Caco-2 (cell line): ENCODE measurements at regions not wholly inside any gene's neighbourhood (a gene's known extent, or its start where the extent isn't known, plus 50 kb on each side); places are given as distances from the start of the nearest gene placed in this dataset.

Experiments
- BruUV-seq: library from RNA; stranded (reverse); fragments of 400-500 nt; replicated peaks from 2 replicates; lab custom pipeline; 2021; lab: Mats Ljungman, UMichigan
- CTCF ChIA-PET: fragments of 300-600 bp; sonication (Branson Sonifier 250); formaldehyde crosslinking; loops from one replicate; lab custom pipeline; 2022; ENCODE audit warnings: antibody characterized with exemption; lab: Charles Lee
- POLR2A ChIA-PET: fragments of 300-600 bp; sonication (Branson Sonifier 250); formaldehyde crosslinking; loops from one replicate; lab custom pipeline; 2022; ENCODE audit warnings: antibody characterized with exemption; lab: Charles Lee
- DNase-seq, 2 experiments: peaks; one replicate each; pipeline versions ENCODE4 v3.0.0 to v3.0.0-alpha.2; 2020 to 2022
- H3K27me3 ChIP-seq: replicated peaks from 2 replicates; pipeline ENCODE4 v1.6.0; 2011; ENCODE audit warnings: low read length; ENCODE audit not compliant: control insufficient read depth, insufficient read depth
- H3K36me3 ChIP-seq: 2 replicates; pipeline ENCODE4 v1.5.1; 2011; ENCODE audit warnings: low read length; ENCODE audit not compliant: control insufficient read depth, insufficient read depth
- H3K4me1 ChIP-seq: fragments of 250-450 bp; sonication (Bioruptor Pico); 2 replicates; pipeline ENCODE4 v1.5.1; 2020; ENCODE audit warnings: mild to moderate bottlenecking
- H3K4me3 ChIP-seq: 2 replicates; pipeline ENCODE4 v1.5.1; 2011; ENCODE audit warnings: low read depth, mild to moderate bottlenecking, control low read depth, low read length
- H3K9me3 ChIP-seq: fragments of 250-450 bp; sonication (Bioruptor Pico); 2 replicates; pipeline ENCODE4 v1.5.1; 2020; ENCODE audit warnings: mild to moderate bottlenecking, moderate library complexity
- H3K27ac Mint-ChIP-seq: one replicate; pipeline ENCODE4 v1.8.0; 2022; ENCODE audit warnings: mixed read lengths; ENCODE audit not compliant: unreplicated experiment
- H3K27me3 Mint-ChIP-seq: one replicate; pipeline ENCODE4 v1.8.0; 2022; ENCODE audit warnings: mixed read lengths; ENCODE audit not compliant: insufficient read depth, unreplicated experiment
- H3K36me3 Mint-ChIP-seq: one replicate; pipeline ENCODE4 v1.8.0; 2022; ENCODE audit warnings: mild to moderate bottlenecking, mixed read lengths; ENCODE audit not compliant: insufficient read depth, unreplicated experiment
- H3K4me1 Mint-ChIP-seq: one replicate; pipeline ENCODE4 v1.8.0; 2022; ENCODE audit warnings: low read depth, mixed read lengths; ENCODE audit not compliant: unreplicated experiment
- H3K4me3 Mint-ChIP-seq: one replicate; pipeline ENCODE4 v1.8.0; 2022; ENCODE audit warnings: mild to moderate bottlenecking, moderate library complexity, mixed read lengths; ENCODE audit not compliant: unreplicated experiment
- H3K9me3 Mint-ChIP-seq: one replicate; pipeline ENCODE4 v1.8.0; 2022; ENCODE audit warnings: mixed read lengths; ENCODE audit not compliant: unreplicated experiment
- CTCF ChIP-seq, 2 experiments: fragments of 200-600 bp in 1 of 2; IDR thresholded peaks; 1 replicate in 1 of 2; 2 replicates in 1 of 2; pipeline versions ENCODE4 v1.5.1 to v1.8.0; 2011 to 2022; ENCODE audit warnings: antibody characterized with exemption in 1 of 2, control low read depth in 1 of 2, inconsistent platforms in 1 of 2, low read depth in 1 of 2, low read length in 1 of 2, mild to moderate bottlenecking in 1 of 2, moderate library complexity in 1 of 2; ENCODE audit not compliant: insufficient read depth in 1 of 2, severe bottlenecking in 1 of 2, unreplicated experiment in 1 of 2
- intact Hi-C: fragments of 100-400 bp; cut with micrococcal nuclease; formaldehyde crosslinking; loops from one replicate; pipeline ENCODE4 v1.10.0; 2022; ENCODE audit not compliant: unreplicated experiment

GRCh38 chr10:130497056-130498010, 361.1 kb downstream of the GLRX3 start:
- H3K4me1 Mint-ChIP-seq: no peaks in the 10 kb centered on the region
- H3K4me3 Mint-ChIP-seq: no peak overlapping the region
- no peak for TF ChIP-seq CTCF (IDR thresholded peaks at IDR 0.05; ENCODE audit: insufficient read depth in 1 of 2, low read depth in 1 of 2, low read length in 1 of 2, severe bottlenecking in 1 of 2, unreplicated experiment in 1 of 2)
- no peak for DNase-seq
- ChIA-PET POLR2A (no interaction called here), CTCF (no interaction called here)
- H3K36me3 Mint-ChIP-seq: no peaks in the 10 kb centered on the region
- BruUV-seq: no TSS peak
- H3K4me3 ChIP-seq: no peak overlapping the region
- H3K4me1 ChIP-seq: no peaks in the 10 kb centered on the region
- intact Hi-C loops: no loop called here
- H3K27ac Mint-ChIP-seq: no peak overlapping the region
- H3K27me3 Mint-ChIP-seq: peaks cover 15% of the 10 kb centered on the region
- no peaks in the 10 kb centered on the region for H3K27me3 ChIP-seq
- H3K9me3 Mint-ChIP-seq: no peaks in the 10 kb centered on the region
- H3K36me3 ChIP-seq: no peaks in the 10 kb centered on the region
- no peaks in the 10 kb centered on the region; the same call in 1 of the 2 replicates for H3K9me3 ChIP-seq

GRCh38 chr10:130498042-130498441, 361.9 kb downstream of the GLRX3 start:
- POLR2A ChIA-PET: no interaction called here
- Mint-ChIP-seq H3K36me3 (no peaks in the 10 kb centered on the region), H3K27ac (no peak overlapping the region), H3K27me3 (peaks cover 15% of the 10 kb centered on the region), H3K4me3 (no peak overlapping the region), H3K4me1 (no peaks in the 10 kb centered on the region), H3K9me3 (no peaks in the 10 kb centered on the region)
- Histone ChIP-seq H3K9me3 (no peaks in the 10 kb centered on the region), H3K27me3 (no peaks in the 10 kb centered on the region), H3K4me3 (no peak overlapping the region), H3K4me1 (no peaks in the 10 kb centered on the region), H3K36me3 (no peaks in the 10 kb centered on the region)
- no TSS peak for BruUV-seq
- CTCF ChIA-PET: no interaction called here
- intact Hi-C loops: no loop called here
- no peak for DNase-seq
- no peak for TF ChIP-seq CTCF (IDR thresholded peaks at IDR 0.05; ENCODE audit: insufficient read depth in 1 of 2, low read depth in 1 of 2, low read length in 1 of 2, severe bottlenecking in 1 of 2, unreplicated experiment in 1 of 2)

- no peak for TF ChIP-seq CTCF (IDR thresholded peaks at IDR 0.05; ENCODE audit: insufficient read depth in 1 of 2, low read depth in 1 of 2, low read length in 1 of 2, severe bottlenecking in 1 of 2, unreplicated experiment in 1 of 2)
- ChIA-PET CTCF (no interaction called here), POLR2A (no interaction called here)
- no TSS peak for BruUV-seq
- Mint-ChIP-seq H3K27me3 (peaks cover 15% of the 10 kb centered on the region), H3K36me3 (no peaks in the 10 kb centered on the region), H3K4me1 (no peaks in the 10 kb centered on the region), H3K27ac (no peak overlapping the region), H3K9me3 (peaks cover 2% of the 10 kb centered on the region), H3K4me3 (no peak overlapping the region)
- H3K36me3 ChIP-seq: no peaks in the 10 kb centered on the region
- intact Hi-C loops: no loop called here
- H3K4me1 ChIP-seq: no peaks in the 10 kb centered on the region
- no peaks in the 10 kb centered on the region for H3K9me3 ChIP-seq
- H3K27me3 ChIP-seq: no peaks in the 10 kb centered on the region
- no peak overlapping the region for H3K4me3 ChIP-seq
- no peak for DNase-seq
Observed at GRCh38 chr10:130498934-130499333, 362.7 kb downstream of the GLRX3 start.
